ENCODE measurements at regions not wholly inside any gene's neighbourhood (a gene's known extent, or its start where the extent isn't known, plus 50 kb on each side); places are given as distances from the start of the nearest gene placed in this dataset.
"Not testable (repeated sequence)": the region's sequence is repeated elsewhere in the genome, so short reads cannot be mapped to it uniquely, and the experiment has no call there.

GRCh38 chr5:102554082-102554481 is 55.3 kb upstream of the SLCO6A1 start:
- no peak for DNase-seq (ENCODE audit: low read depth in 2 of 3, low spot score in 1 of 3)

- no peak for DNase-seq (ENCODE audit: low read depth in 2 of 3, low spot score in 1 of 3)
Measured at GRCh38 chr5:102554728-102555127, 55.9 kb upstream of the SLCO6A1 start.

GRCh38 chr5:102561894-102562760 is 63.3 kb upstream of the SLCO6A1 start:
- no peak for DNase-seq (ENCODE audit: low read depth in 2 of 3, low spot score in 1 of 3)

GRCh38 chr5:102570747-102571146 is 71.9 kb upstream of the SLCO6A1 start:
- DNase-seq (ENCODE audit: low read depth in 2 of 3, low spot score in 1 of 3): no peak

GRCh38 chr5:102578362-102578761 is 79.6 kb upstream of the SLCO6A1 start:
- no peak for DNase-seq (ENCODE audit: low read depth in 2 of 3, low spot score in 1 of 3)

- no peak for DNase-seq (ENCODE audit: low read depth in 2 of 3, low spot score in 1 of 3)
Measured at GRCh38 chr5:102579379-102579778, 80.6 kb upstream of the SLCO6A1 start.

- no peak for DNase-seq (ENCODE audit: low read depth in 2 of 3, low spot score in 1 of 3)
Measured at GRCh38 chr5:102581011-102581410, 82.2 kb upstream of the SLCO6A1 start.

GRCh38 chr5:102582696-102583095 is 83.9 kb upstream of the SLCO6A1 start:
- no peak for DNase-seq (ENCODE audit: low read depth in 2 of 3, low spot score in 1 of 3)

GRCh38 chr5:102583276-102584124 is 84.7 kb upstream of the SLCO6A1 start:
- DNase-seq (ENCODE audit: low read depth in 2 of 3, low spot score in 1 of 3): no peak

- no peak for DNase-seq (ENCODE audit: low read depth in 2 of 3, low spot score in 1 of 3)
Measured at GRCh38 chr5:102589661-102590060, 90.9 kb upstream of the SLCO6A1 start.

GRCh38 chr5:102590467-102590866 is 91.7 kb upstream of the SLCO6A1 start:
- DNase-seq (ENCODE audit: low read depth in 2 of 3, low spot score in 1 of 3): no peak

GRCh38 chr5:102591650-102592049 is 92.8 kb upstream of the SLCO6A1 start:
- no peak for DNase-seq (ENCODE audit: low read depth in 2 of 3, low spot score in 1 of 3)

- not testable (repeated sequence) for DNase-seq (ENCODE audit: low read depth in 2 of 3, low spot score in 1 of 3)
Measured at GRCh38 chr5:102592586-102592985, 93.8 kb upstream of the SLCO6A1 start.

- no peak for DNase-seq (ENCODE audit: low read depth in 2 of 3, low spot score in 1 of 3)
Measured at GRCh38 chr5:102594192-102594591, 95.4 kb upstream of the SLCO6A1 start.

- DNase-seq (ENCODE audit: low read depth in 2 of 3, low spot score in 1 of 3): no peak
Measured at GRCh38 chr5:102595332-102595731, 96.5 kb upstream of the SLCO6A1 start.

- no peak for DNase-seq (ENCODE audit: low read depth in 2 of 3, low spot score in 1 of 3)
Measured at GRCh38 chr5:102596113-102596512, 97.3 kb upstream of the SLCO6A1 start.

GRCh38 chr5:102596951-102597350 is 98.2 kb upstream of the SLCO6A1 start:
- no peak for DNase-seq (ENCODE audit: low read depth in 2 of 3, low spot score in 1 of 3)

GRCh38 chr5:102599289-102599688 is 100.5 kb upstream of the SLCO6A1 start:
- DNase-seq (ENCODE audit: low read depth in 2 of 3, low spot score in 1 of 3): no peak

GRCh38 chr5:102600964-102601363 is 102.2 kb upstream of the SLCO6A1 start:
- DNase-seq (ENCODE audit: low read depth in 2 of 3, low spot score in 1 of 3): no peak

GRCh38 chr5:102603670-102604069 is 104.9 kb upstream of the SLCO6A1 start:
- DNase-seq (ENCODE audit: low read depth in 2 of 3, low spot score in 1 of 3): no peak

- DNase-seq (ENCODE audit: low read depth in 2 of 3, low spot score in 1 of 3): no peak
Measured at GRCh38 chr5:102608414-102608813, 109.6 kb upstream of the SLCO6A1 start.

GRCh38 chr5:102611312-102611711 is 112.5 kb upstream of the SLCO6A1 start:
- no peak for DNase-seq (ENCODE audit: low read depth in 2 of 3, low spot score in 1 of 3)

All from stimulated activated CD4-positive, alpha-beta T cell treated with anti-CD3 and anti-CD28 coated beads, Interleukin-12 subunit alpha, Interleukin-12 subunit beta, amount 100 ng/mL, for 48 hours (primary cell).